ENCODE measurements at regions not wholly inside any gene's neighbourhood (a gene's known extent, or its start where the extent isn't known, plus 50 kb on each side); places are given as distances from the start of the nearest gene placed in this dataset.

GRCh38 chr2:223511168-223511567, 91.0 kb downstream of the SCG2 start:
- Histone ChIP-seq H3K9me3 (no peaks in the 10 kb centered on the region), H3K4me1 (no peaks in the 10 kb centered on the region), H3K27me3 (no peaks in the 10 kb centered on the region), H3K36me3 (no peaks in the 10 kb centered on the region), H3K27ac (no peak overlapping the region), H3K4me3 (no peak overlapping the region)
- intact Hi-C loops (cut with DNase I; ENCODE audit: low total_unique reads) (no loop called here), in situ Hi-C loops (cut with MboI; ENCODE audit: low sequenced_read_pairs in 4 of 4) (no loop called here)
- DNase-seq (no peak), ATAC-seq (no peak)
- TF ChIP-seq, protein P1, sequence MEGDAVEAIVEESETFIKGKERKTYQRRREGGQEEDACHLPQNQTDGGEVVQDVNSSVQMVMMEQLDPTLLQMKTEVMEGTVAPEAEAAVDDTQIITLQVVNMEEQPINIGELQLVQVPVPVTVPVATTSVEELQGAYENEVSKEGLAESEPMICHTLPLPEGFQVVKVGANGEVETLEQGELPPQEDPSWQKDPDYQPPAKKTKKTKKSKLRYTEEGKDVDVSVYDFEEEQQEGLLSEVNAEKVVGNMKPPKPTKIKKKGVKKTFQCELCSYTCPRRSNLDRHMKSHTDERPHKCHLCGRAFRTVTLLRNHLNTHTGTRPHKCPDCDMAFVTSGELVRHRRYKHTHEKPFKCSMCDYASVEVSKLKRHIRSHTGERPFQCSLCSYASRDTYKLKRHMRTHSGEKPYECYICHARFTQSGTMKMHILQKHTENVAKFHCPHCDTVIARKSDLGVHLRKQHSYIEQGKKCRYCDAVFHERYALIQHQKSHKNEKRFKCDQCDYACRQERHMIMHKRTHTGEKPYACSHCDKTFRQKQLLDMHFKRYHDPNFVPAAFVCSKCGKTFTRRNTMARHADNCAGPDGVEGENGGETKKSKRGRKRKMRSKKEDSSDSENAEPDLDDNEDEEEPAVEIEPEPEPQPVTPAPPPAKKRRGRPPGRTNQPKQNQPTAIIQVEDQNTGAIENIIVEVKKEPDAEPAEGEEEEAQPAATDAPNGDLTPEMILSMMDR (IDR thresholded peaks at IDR 0.05 in 4 of 5, conservative IDR thresholded peaks at IDR 0.05 in 1 of 5) = no peak
- no peak for TF ChIP-seq POLR2A (IDR thresholded peaks at IDR 0.05)

DNA sequence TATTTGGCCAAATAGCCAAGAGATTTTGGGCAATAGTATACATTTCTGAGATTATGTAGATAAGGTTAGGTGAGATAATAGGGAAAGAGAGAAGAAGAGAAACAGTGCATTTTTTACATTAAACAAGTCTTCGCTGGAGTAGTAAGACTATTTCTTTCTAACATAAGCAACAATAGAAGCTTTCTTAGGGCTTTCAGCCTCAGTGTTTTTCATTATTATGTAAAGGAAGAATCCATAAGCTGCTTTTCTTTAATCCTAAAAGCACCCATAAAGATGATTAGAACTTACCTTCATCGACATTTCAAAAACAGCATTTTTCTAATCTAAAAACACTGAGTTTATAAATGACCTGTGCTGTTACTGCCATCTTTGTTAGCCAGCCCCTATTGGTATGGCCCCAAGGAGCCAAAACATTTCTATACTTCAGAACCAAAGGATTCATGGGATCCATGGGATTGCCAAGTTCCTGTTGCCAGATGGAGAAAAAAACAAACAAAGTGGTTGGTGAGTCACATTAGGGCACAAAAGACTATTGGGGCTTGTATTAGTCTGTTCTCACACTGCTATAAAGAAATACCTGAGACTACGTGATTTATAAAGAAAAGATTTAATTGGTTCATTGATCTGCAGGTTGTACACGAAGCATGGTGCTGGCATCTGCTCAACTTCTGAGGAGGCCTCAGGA, 88.2 kb downstream of the SCG2 start:
- intact Hi-C loops (cut with DNase I; ENCODE audit: low total_unique reads) (no loop called here), in situ Hi-C loops (cut with MboI; ENCODE audit: low sequenced_read_pairs in 4 of 4) (no loop called here)
- Histone ChIP-seq H3K36me3 (no peaks in the 10 kb centered on the region), H3K27ac (no peak overlapping the region), H3K9me3 (no peaks in the 10 kb centered on the region), H3K4me1 (no peaks in the 10 kb centered on the region), H3K4me3 (no peak overlapping the region), H3K27me3 (no peaks in the 10 kb centered on the region)
- DNase-seq (no peak), ATAC-seq (no peak)
- TF ChIP-seq, protein P1 (IDR thresholded peaks at IDR 0.05 in 4 of 5, conservative IDR thresholded peaks at IDR 0.05 in 1 of 5) = no peak
- TF ChIP-seq POLR2A (IDR thresholded peaks at IDR 0.05) = no peak

- intact Hi-C loops (cut with DNase I; ENCODE audit: low total_unique reads) = no loop called here
- TF ChIP-seq POLR2A (IDR thresholded peaks at IDR 0.05) = no peak
- TF ChIP-seq, protein P1 (IDR thresholded peaks at IDR 0.05 in 4 of 5, conservative IDR thresholded peaks at IDR 0.05 in 1 of 5) = no peak
- Histone ChIP-seq H3K36me3 (no peaks in the 10 kb centered on the region), H3K4me3 (no peak overlapping the region), H3K27ac (no peak overlapping the region), H3K27me3 (no peaks in the 10 kb centered on the region), H3K9me3 (no peaks in the 10 kb centered on the region), H3K4me1 (no peaks in the 10 kb centered on the region)
- in situ Hi-C loops (cut with MboI; ENCODE audit: low sequenced_read_pairs in 4 of 4) = no loop called here
- ATAC-seq (no peak), DNase-seq (no peak)
Observed at GRCh38 chr2:223519471-223519870, 82.7 kb downstream of the SCG2 start.

DNA sequence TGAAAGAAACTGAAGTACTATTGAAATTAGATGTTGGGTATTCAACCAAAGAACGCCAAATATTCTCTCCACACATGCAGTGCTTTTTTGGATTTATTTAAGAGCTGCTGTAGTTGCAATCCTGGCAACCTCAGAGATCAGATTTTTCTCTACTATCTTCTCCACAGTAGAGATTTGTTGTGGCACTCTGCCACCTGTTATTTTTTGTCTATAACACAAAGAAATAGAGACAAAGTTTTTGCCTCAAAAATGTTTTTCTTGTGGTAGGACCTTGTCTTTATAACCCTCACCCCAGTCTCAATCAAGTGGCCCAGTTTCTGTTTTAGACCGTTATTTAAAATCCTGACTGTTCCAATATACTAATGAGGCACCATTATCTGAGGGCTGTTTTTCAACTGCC, 79.4 kb downstream of the SCG2 start:
- ATAC-seq = no peak
- no peaks in the 10 kb centered on the region for H3K4me1 ChIP-seq
- TF ChIP-seq, protein P1 (IDR thresholded peaks at IDR 0.05 in 4 of 5, conservative IDR thresholded peaks at IDR 0.05 in 1 of 5) = no peak
- H3K27ac ChIP-seq = no peak overlapping the region
- in situ Hi-C loops (cut with MboI; ENCODE audit: low sequenced_read_pairs in 4 of 4) (no loop called here), intact Hi-C loops (cut with DNase I; ENCODE audit: low total_unique reads) (no loop called here)
- H3K27me3 ChIP-seq = no peaks in the 10 kb centered on the region
- H3K9me3 ChIP-seq = no peaks in the 10 kb centered on the region
- no peak overlapping the region for H3K4me3 ChIP-seq
- no peaks in the 10 kb centered on the region for H3K36me3 ChIP-seq
- no peak for DNase-seq

DNA sequence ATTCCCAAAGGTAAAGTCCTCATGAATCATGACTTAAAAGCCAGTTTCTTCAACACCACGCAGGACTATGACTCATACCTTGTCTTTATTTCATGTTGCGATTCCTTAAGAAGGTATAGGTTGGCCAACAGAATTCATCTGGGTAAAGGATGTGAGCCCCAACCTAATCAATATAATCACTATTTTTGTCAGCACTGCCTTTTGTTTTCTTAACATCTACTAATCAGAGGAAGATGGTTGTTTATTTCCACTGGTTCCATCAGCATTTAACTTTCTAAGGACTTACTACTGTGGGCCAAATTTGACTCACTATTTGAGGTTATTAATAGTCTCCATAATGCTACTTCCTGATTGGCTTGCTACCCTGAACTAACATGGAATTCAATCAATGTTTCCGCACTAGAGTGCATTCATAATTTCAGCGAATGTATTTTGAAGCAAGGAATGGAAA, 78.6 kb downstream of the SCG2 start:
- Histone ChIP-seq H3K4me1 (no peaks in the 10 kb centered on the region), H3K27me3 (no peaks in the 10 kb centered on the region), H3K9me3 (no peaks in the 10 kb centered on the region), H3K36me3 (no peaks in the 10 kb centered on the region), H3K27ac (no peak overlapping the region), H3K4me3 (no peak overlapping the region)
- ATAC-seq = no peak
- TF ChIP-seq, protein P1 (IDR thresholded peaks at IDR 0.05 in 4 of 5, conservative IDR thresholded peaks at IDR 0.05 in 1 of 5) = no peak
- TF ChIP-seq POLR2A (IDR thresholded peaks at IDR 0.05) = no peak
- intact Hi-C loops (cut with DNase I; ENCODE audit: low total_unique reads) (no loop called here), in situ Hi-C loops (cut with MboI; ENCODE audit: low sequenced_read_pairs in 4 of 4) (no loop called here)
- no peak for DNase-seq

All from gastrocnemius medialis (tissue), 4 donors.